DMS 273 (cell line): ENCODE measurements at regions not wholly inside any gene's neighbourhood (a gene's known extent, or its start where the extent isn't known, plus 50 kb on each side); places are given as distances from the start of the nearest gene placed in this dataset.
A peak's percentile ranks its signal among the peaks of the same experiment; 100 is the strongest.

Source experiments
- DNase-seq: peaks from one replicate; lab custom pipeline; 2025; ENCODE audit not compliant: unreplicated experiment; lab: John Stamatoyannopoulos, UW

GRCh38 chr2:146869328-146869727, 975.5 kb upstream of the ACVR2A start:
- no peak for DNase-seq

GRCh38 chr2:146868051-146868450, 976.8 kb upstream of the ACVR2A start:
- DNase-seq, result no peak

- no peak for DNase-seq
Observed at GRCh38 chr2:146867477-146867986, 977.3 kb upstream of the ACVR2A start.

GRCh38 chr2:146853741-146854444, 990.9 kb upstream of the ACVR2A start:
- DNase-seq, result no peak

GRCh38 chr2:146852661-146853060, 992.2 kb upstream of the ACVR2A start:
- DNase-seq, result peak; percentile 2

- no peak for DNase-seq
Observed at GRCh38 chr2:146850746-146851145, 994.1 kb upstream of the ACVR2A start.

GRCh38 chr2:146847846-146848245, 997.0 kb upstream of the ACVR2A start:
- DNase-seq, result no peak

GRCh38 chr2:146844226-146844990, 1000.4 kb upstream of the ACVR2A start:
- DNase-seq, result no peak

- no peak for DNase-seq
Observed at GRCh38 chr2:146837857-146838256, 1007.0 kb upstream of the ACVR2A start.

GRCh38 chr2:146826388-146826787, 1018.4 kb upstream of the ACVR2A start:
- no peak for DNase-seq

GRCh38 chr2:146821836-146822316, 1023.0 kb upstream of the ACVR2A start:
- peak; percentile 61 for DNase-seq

- DNase-seq, result no peak
Observed at GRCh38 chr2:146820672-146821071, 1024.2 kb upstream of the ACVR2A start.

- DNase-seq, result no peak
Observed at GRCh38 chr2:146818122-146818521, 1026.7 kb upstream of the ACVR2A start.

- no peak for DNase-seq
Observed at GRCh38 chr2:146817613-146818012, 1027.2 kb upstream of the ACVR2A start.

GRCh38 chr2:146814971-146815370, 1029.9 kb upstream of the ACVR2A start:
- no peak for DNase-seq

- DNase-seq, result no peak
Observed at GRCh38 chr2:146807568-146808168, 1037.2 kb upstream of the ACVR2A start.

GRCh38 chr2:146806364-146807005, 1038.3 kb upstream of the ACVR2A start:
- peak; percentile 34 for DNase-seq

- DNase-seq, result no peak
Observed at GRCh38 chr2:146804288-146804687, 1040.5 kb upstream of the ACVR2A start.

GRCh38 chr2:146801886-146802285, 1042.9 kb upstream of the ACVR2A start:
- no peak for DNase-seq

- no peak for DNase-seq
Observed at GRCh38 chr2:146786396-146786795, 1058.4 kb upstream of the ACVR2A start.

- DNase-seq, result no peak
Observed at GRCh38 chr2:146785101-146785500, 1059.7 kb upstream of the ACVR2A start.
